ENCODE measurements at regions not wholly inside any gene's neighbourhood (a gene's known extent, or its start where the extent isn't known, plus 50 kb on each side); places are given as distances from the start of the nearest gene placed in this dataset.

DNA sequence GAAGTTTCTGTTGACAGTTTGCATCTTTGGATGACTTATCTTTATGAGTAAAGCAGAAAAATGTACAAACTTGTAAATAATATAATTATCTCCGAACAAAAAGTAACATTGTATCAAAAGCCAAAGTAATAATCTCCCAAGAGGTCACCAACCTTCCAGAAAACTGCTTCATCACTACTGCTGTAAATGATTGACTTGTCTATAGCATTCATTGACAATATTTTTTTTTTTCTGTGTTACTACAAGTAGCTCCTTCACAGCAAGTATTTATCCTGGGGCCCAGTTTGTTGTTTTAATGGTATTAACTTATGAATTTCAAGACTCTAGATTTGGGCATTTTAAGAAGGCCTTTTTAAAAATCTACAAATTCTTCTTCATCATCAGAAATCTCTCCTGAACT is 242.4 kb downstream of the KLF12 start:
- TF ChIP-seq CTCF (IDR thresholded peaks at IDR 0.05) (no peak), POLR2A (IDR thresholded peaks at IDR 0.05) (no peak)
